ENCODE measurements at regions not wholly inside any gene's neighbourhood (a gene's known extent, or its start where the extent isn't known, plus 50 kb on each side); places are given as distances from the start of the nearest gene placed in this dataset.

GRCh38 chr4:97504713-97505112, 638.6 kb downstream of the STPG2 start:
- H3K36me3 ChIP-seq (ENCODE audit: insufficient read depth, low read length): no peaks in the 10 kb centered on the region
- H3K4me1 ChIP-seq (ENCODE audit: insufficient read depth, low read length): peaks cover 15% of the 10 kb centered on the region
- no peak overlapping the region for H3K4me3 ChIP-seq (ENCODE audit: low read length)
- no peaks in the 10 kb centered on the region for H3K27me3 ChIP-seq (ENCODE audit: insufficient read depth, low read length)
- no peaks in the 10 kb centered on the region for H3K9me3 ChIP-seq (ENCODE audit: low read length)
- H2AFZ ChIP-seq (ENCODE audit: low read depth, low read length): no peak overlapping the region

DNA sequence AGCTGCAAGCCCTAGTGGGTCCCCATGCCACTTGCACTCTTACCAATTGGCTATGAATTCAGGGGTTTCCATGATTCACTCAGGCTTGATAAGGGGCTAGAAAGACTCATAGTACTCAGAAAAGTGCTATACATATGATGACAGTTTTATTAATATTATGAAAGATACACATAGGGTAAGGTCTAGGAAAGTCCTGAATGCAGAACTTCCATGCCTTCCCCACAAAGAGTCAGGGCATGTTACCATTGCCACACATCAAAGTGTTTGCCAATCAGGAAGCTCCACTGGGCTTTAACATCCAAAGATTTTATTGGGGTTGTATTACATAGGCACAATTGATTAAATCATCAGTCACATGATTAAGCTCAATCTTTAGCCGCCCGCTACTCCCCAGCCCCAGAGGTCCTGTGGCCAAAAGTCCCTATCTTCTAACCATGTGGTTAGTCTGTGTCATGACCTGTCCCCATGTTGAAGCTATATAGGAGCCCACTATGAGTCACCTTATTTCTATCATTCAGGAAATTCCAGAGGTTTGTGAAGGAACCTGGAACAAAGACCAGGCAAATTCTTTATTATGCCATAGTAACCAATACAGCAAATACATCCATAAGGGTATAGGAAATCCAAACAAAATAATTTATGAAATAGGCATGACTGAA, 635.6 kb downstream of the STPG2 start:
- Histone ChIP-seq H3K4me3 (ENCODE audit: low read length) (no peak overlapping the region), H3K27me3 (ENCODE audit: insufficient read depth, low read length) (no peaks in the 10 kb centered on the region), H3K36me3 (ENCODE audit: insufficient read depth, low read length) (no peaks in the 10 kb centered on the region), H2AFZ (ENCODE audit: low read depth, low read length) (no peak overlapping the region), H3K4me1 (ENCODE audit: insufficient read depth, low read length) (peaks cover 15% of the 10 kb centered on the region), H3K9me3 (ENCODE audit: low read length) (no peaks in the 10 kb centered on the region)

Measured in neuron (in vitro differentiated cells).